GM19238 (cell line): ENCODE measurements at regions not wholly inside any gene's neighbourhood (a gene's known extent, or its start where the extent isn't known, plus 50 kb on each side); places are given as distances from the start of the nearest gene placed in this dataset.
"Not testable (repeated sequence)": the region's sequence is repeated elsewhere in the genome, so short reads cannot be mapped to it uniquely, and the experiment has no call there.

ENCODE experiments used
- DNase-seq: peaks from one replicate; pipeline ENCODE4 v3.0.0; 2011; ENCODE audit warnings: low spot score; ENCODE audit not compliant: insufficient read length

GRCh38 chr12:42871816-42872215 is 282.3 kb upstream of the PRICKLE1 start:
- no peak for DNase-seq

- no peak for DNase-seq
Measured at GRCh38 chr12:42868291-42868690, 278.7 kb upstream of the PRICKLE1 start.

- no peak for DNase-seq
Measured at GRCh38 chr12:42865282-42865681, 275.7 kb upstream of the PRICKLE1 start.

- no peak for DNase-seq
Measured at GRCh38 chr12:42862055-42862454, 272.5 kb upstream of the PRICKLE1 start.

- not testable (repeated sequence) for DNase-seq
Measured at GRCh38 chr12:42860331-42860730, 270.8 kb upstream of the PRICKLE1 start.

GRCh38 chr12:42859612-42860011 is 270.1 kb upstream of the PRICKLE1 start:
- no peak for DNase-seq

GRCh38 chr12:42857106-42857505 is 267.6 kb upstream of the PRICKLE1 start:
- no peak for DNase-seq

- no peak for DNase-seq
Measured at GRCh38 chr12:42855362-42855950, 265.9 kb upstream of the PRICKLE1 start.

- DNase-seq: no peak
Measured at GRCh38 chr12:42854826-42855225, 265.3 kb upstream of the PRICKLE1 start.

- no peak for DNase-seq
Measured at GRCh38 chr12:42854208-42854607, 264.7 kb upstream of the PRICKLE1 start.

- no peak for DNase-seq
Measured at GRCh38 chr12:42853370-42854140, 264.0 kb upstream of the PRICKLE1 start.

GRCh38 chr12:42846782-42847181 is 257.2 kb upstream of the PRICKLE1 start:
- DNase-seq: no peak

GRCh38 chr12:42834062-42834461 is 244.5 kb upstream of the PRICKLE1 start:
- DNase-seq: no peak

- DNase-seq: no peak
Measured at GRCh38 chr12:42828836-42829235, 239.3 kb upstream of the PRICKLE1 start.

- no peak for DNase-seq
Measured at GRCh38 chr12:42824327-42824726, 234.8 kb upstream of the PRICKLE1 start.

- DNase-seq: no peak
Measured at GRCh38 chr12:42823679-42824078, 234.1 kb upstream of the PRICKLE1 start.

GRCh38 chr12:42819846-42820245 is 230.3 kb upstream of the PRICKLE1 start:
- DNase-seq: no peak

GRCh38 chr12:42815068-42815467 is 225.5 kb upstream of the PRICKLE1 start:
- DNase-seq: no peak

- DNase-seq: no peak
Measured at GRCh38 chr12:42812871-42813270, 223.3 kb upstream of the PRICKLE1 start.

- no peak for DNase-seq
Measured at GRCh38 chr12:42812086-42812485, 222.5 kb upstream of the PRICKLE1 start.

GRCh38 chr12:42810006-42810405 is 220.5 kb upstream of the PRICKLE1 start:
- DNase-seq: no peak

- no peak for DNase-seq
Measured at GRCh38 chr12:42809226-42809625, 219.7 kb upstream of the PRICKLE1 start.

- DNase-seq: no peak
Measured at GRCh38 chr12:42807766-42808165, 218.2 kb upstream of the PRICKLE1 start.
